ENCODE measurements at regions not wholly inside any gene's neighbourhood (a gene's known extent, or its start where the extent isn't known, plus 50 kb on each side); places are given as distances from the start of the nearest gene placed in this dataset.

- TF ChIP-seq CTCF (IDR thresholded peaks at IDR 0.05) (no peak), POLR2A (IDR thresholded peaks at IDR 0.05) (no peak), POLR2AphosphoS5 (IDR thresholded peaks at IDR 0.05) (no peak)
Measured at GRCh38 chr12:95411057-95411456, 62.9 kb upstream of the METAP2 start.
